Tibial nerve (tissue), 3 donors: ENCODE measurements at regions not wholly inside any gene's neighbourhood (a gene's known extent, or its start where the extent isn't known, plus 50 kb on each side); places are given as distances from the start of the nearest gene placed in this dataset.

Experiments
- POLR2A ChIP-seq, 2 donors: fragments of 450-650 bp; IDR thresholded peaks; one replicate each; pipeline ENCODE4 v1.6.1; 2017; ENCODE audit warnings: antibody characterized with exemption in 2 of 2, mild to moderate bottlenecking in 2 of 2, moderate library complexity in 2 of 2
- TF ChIP-seq, protein P1 (sequence below), 5 experiments: fragments of 200-600 bp in 3 of 5; fragments of 450-650 bp in 2 of 5; sonication (generic) in 3 of 5; IDR thresholded peaks; one replicate each; pipeline ENCODE4 v1.5.1; 2016 to 2019; ENCODE audit warnings: antibody characterized with exemption in 5 of 5, mild to moderate bottlenecking in 3 of 5, moderate library complexity in 2 of 5

DNA sequence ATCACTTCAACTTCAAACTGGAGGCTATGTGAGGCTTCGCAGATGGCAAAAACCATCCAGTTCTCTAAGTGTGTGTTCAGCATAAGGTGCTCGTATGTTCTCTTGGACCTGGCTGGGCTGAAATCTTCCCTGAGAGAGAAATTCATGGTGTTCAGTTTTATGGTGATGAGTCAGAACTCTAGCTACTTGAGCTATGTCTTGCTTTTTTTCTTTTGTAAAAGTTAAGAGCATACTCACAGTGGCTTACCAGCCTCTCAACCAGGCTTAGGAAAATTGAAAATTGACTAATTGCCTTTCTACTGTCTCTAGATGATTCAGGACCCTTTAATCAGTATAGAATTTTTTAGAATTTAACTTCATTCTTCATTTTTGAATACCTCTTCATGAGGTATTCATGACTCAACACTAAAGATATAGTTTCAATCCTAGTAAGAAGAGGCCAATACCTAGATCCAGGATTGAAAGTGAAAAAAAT is 617.5 kb downstream of the TBL1XR1 start:
- TF ChIP-seq, protein P1, sequence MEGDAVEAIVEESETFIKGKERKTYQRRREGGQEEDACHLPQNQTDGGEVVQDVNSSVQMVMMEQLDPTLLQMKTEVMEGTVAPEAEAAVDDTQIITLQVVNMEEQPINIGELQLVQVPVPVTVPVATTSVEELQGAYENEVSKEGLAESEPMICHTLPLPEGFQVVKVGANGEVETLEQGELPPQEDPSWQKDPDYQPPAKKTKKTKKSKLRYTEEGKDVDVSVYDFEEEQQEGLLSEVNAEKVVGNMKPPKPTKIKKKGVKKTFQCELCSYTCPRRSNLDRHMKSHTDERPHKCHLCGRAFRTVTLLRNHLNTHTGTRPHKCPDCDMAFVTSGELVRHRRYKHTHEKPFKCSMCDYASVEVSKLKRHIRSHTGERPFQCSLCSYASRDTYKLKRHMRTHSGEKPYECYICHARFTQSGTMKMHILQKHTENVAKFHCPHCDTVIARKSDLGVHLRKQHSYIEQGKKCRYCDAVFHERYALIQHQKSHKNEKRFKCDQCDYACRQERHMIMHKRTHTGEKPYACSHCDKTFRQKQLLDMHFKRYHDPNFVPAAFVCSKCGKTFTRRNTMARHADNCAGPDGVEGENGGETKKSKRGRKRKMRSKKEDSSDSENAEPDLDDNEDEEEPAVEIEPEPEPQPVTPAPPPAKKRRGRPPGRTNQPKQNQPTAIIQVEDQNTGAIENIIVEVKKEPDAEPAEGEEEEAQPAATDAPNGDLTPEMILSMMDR (IDR thresholded peaks at IDR 0.05) = no peak
- TF ChIP-seq POLR2A (IDR thresholded peaks at IDR 0.05) = no peak
